Activated naive CD4-positive, alpha-beta T cell treated with anti-CD3 and anti-CD28 coated beads, Interleukin-2, amount 50 U/mL, for 24 hours (primary cell): ENCODE measurements at regions not wholly inside any gene's neighbourhood (a gene's known extent, or its start where the extent isn't known, plus 50 kb on each side); places are given as distances from the start of the nearest gene placed in this dataset.

Experiments
- H3K27ac Mint-ChIP-seq: one replicate; pipeline ENCODE4 v1.8.0; 2021; ENCODE audit warnings: mild to moderate bottlenecking, mixed read lengths
- H3K27me3 Mint-ChIP-seq: one replicate; pipeline ENCODE4 v1.8.0; 2021; ENCODE audit warnings: mixed read lengths
- H3K36me3 Mint-ChIP-seq: one replicate; pipeline ENCODE4 v1.8.0; 2021; ENCODE audit warnings: mixed read lengths
- H3K4me1 Mint-ChIP-seq: one replicate; pipeline ENCODE4 v1.8.0; 2021; ENCODE audit warnings: mixed read lengths
- H3K4me3 Mint-ChIP-seq: one replicate; pipeline ENCODE4 v1.8.0; 2021; ENCODE audit warnings: mild to moderate bottlenecking, mixed read lengths
- H3K9me3 Mint-ChIP-seq: one replicate; pipeline ENCODE4 v1.8.0; 2021; ENCODE audit warnings: mixed read lengths

GRCh38 chr13:75055296-75055695, 426.7 kb downstream of the TBC1D4 start:
- H3K4me1 Mint-ChIP-seq: no peaks in the 10 kb centered on the region
- H3K27me3 Mint-ChIP-seq: peaks cover 19% of the 10 kb centered on the region
- H3K27ac Mint-ChIP-seq: no peak overlapping the region
- H3K9me3 Mint-ChIP-seq: peaks cover 5% of the 10 kb centered on the region
- H3K4me3 Mint-ChIP-seq: no peak overlapping the region
- no peaks in the 10 kb centered on the region for H3K36me3 Mint-ChIP-seq

DNA sequence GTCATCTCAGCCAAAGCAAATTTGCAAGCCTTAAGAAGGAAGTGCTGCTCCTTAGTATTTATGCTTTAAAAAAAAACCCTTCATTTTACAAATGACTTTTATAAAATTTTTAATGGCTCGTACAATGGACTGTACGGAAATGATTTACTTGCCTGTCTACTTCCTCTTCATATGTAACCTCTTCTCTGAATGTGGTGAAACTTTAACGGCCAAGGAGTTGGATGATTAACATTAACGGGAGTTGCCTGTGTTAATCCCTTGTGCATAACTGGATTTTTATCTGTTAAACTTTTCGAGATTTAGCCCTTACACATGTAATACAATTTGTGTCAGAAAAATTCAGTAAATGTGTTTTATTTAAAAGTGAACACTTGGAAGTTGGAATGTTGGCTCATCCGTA, 429.4 kb downstream of the TBC1D4 start:
- no peak overlapping the region for H3K27ac Mint-ChIP-seq
- peaks cover 7% of the 10 kb centered on the region for H3K9me3 Mint-ChIP-seq
- peaks cover 19% of the 10 kb centered on the region for H3K27me3 Mint-ChIP-seq
- no peaks in the 10 kb centered on the region for H3K4me1 Mint-ChIP-seq
- H3K36me3 Mint-ChIP-seq: no peaks in the 10 kb centered on the region
- no peak overlapping the region for H3K4me3 Mint-ChIP-seq

- Mint-ChIP-seq H3K9me3 (peaks cover 5% of the 10 kb centered on the region), H3K27ac (no peak overlapping the region), H3K27me3 (peaks cover 18% of the 10 kb centered on the region), H3K36me3 (no peaks in the 10 kb centered on the region), H3K4me3 (no peak overlapping the region), H3K4me1 (no peaks in the 10 kb centered on the region)
Measured at GRCh38 chr13:75050419-75051046, 431.4 kb downstream of the TBC1D4 start.

DNA sequence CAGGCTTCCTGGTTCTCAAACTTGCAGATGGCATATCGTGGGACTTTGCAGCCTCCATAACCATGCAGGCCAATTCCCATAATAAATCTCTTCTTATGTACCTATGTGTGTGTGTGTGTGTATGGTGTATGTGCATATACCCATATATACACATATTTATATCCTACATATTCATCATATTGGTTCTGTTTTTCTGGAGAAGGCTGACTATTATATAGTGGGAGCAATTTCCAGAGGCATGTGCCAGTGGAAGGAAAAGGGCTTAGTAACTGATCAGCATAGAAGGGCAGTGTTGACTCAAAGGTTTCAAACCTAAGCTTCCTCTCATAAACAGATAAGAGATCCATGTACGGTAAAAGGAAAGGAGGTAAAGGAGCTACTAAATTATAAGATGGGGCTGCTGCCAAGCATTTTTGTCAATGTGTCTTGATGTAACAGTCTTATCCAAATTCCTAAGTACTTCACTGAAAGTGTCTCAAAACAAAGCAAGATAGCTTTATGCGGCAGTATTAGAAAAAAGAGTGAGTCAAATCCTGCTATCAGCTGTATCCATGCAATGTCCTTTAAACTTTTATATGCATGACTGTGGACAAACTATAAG, 432.1 kb downstream of the TBC1D4 start:
- H3K9me3 Mint-ChIP-seq: peaks cover 5% of the 10 kb centered on the region
- no peak overlapping the region for H3K27ac Mint-ChIP-seq
- no peaks in the 10 kb centered on the region for H3K4me1 Mint-ChIP-seq
- H3K4me3 Mint-ChIP-seq: no peak overlapping the region
- H3K36me3 Mint-ChIP-seq: no peaks in the 10 kb centered on the region
- peaks cover 13% of the 10 kb centered on the region for H3K27me3 Mint-ChIP-seq

DNA sequence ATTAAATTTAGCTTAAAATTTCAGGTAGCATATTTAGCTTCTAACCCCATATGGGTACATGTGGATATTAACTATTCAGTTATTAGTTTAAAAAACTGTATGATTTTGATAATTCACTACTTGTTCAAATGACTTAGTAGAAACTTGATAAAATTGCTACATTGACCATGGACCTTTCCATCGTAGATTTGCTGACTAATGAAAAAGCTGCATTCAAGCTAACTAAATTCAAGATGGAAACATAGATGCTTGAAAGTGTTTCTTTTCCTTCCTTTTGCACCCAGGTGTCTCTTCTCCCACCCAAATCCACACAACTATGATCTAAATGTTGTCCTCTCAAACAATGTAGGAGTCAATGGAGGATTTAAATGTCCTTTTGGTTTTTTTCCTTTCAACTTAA, 439.2 kb downstream of the TBC1D4 start:
- Mint-ChIP-seq H3K27me3 (peaks cover 6% of the 10 kb centered on the region), H3K9me3 (peaks cover 14% of the 10 kb centered on the region), H3K4me3 (no peak overlapping the region)

GRCh38 chr13:75038393-75039113, 443.4 kb downstream of the TBC1D4 start:
- Mint-ChIP-seq H3K9me3 (peaks cover 24% of the 10 kb centered on the region), H3K27me3 (peaks cover 20% of the 10 kb centered on the region), H3K4me3 (no peak overlapping the region), H3K4me1 (no peaks in the 10 kb centered on the region), H3K36me3 (peaks cover 6% of the 10 kb centered on the region), H3K27ac (no peak overlapping the region)

More for the DNA sequence above, 439.2 kb downstream of the TBC1D4 start:
- no peaks in the 10 kb centered on the region for H3K36me3 Mint-ChIP-seq
- H3K27ac Mint-ChIP-seq: no peak overlapping the region
- H3K4me1 Mint-ChIP-seq: no peaks in the 10 kb centered on the region

DNA sequence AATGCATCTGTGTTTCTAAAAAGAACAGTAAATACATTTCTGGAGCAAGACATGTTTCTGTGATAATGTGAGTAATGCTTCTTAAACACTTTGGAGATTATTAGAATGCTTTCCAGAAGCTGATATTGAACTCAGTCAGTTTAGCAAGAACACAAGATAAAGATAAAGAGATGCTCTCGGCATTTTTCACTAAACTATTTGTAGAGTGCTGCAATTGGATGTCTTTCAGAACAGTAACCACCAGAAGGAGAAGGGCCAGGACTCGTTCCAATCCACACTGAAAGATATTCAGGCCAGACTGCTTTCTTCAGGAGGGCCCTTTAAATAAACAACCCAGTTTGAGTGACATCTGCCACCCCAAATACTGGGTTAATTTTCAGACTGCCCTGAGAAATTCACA, 456.0 kb downstream of the TBC1D4 start:
- Mint-ChIP-seq H3K4me1 (no peaks in the 10 kb centered on the region), H3K36me3 (no peaks in the 10 kb centered on the region), H3K27ac (no peak overlapping the region), H3K9me3 (no peaks in the 10 kb centered on the region), H3K27me3 (no peaks in the 10 kb centered on the region), H3K4me3 (no peak overlapping the region)

DNA sequence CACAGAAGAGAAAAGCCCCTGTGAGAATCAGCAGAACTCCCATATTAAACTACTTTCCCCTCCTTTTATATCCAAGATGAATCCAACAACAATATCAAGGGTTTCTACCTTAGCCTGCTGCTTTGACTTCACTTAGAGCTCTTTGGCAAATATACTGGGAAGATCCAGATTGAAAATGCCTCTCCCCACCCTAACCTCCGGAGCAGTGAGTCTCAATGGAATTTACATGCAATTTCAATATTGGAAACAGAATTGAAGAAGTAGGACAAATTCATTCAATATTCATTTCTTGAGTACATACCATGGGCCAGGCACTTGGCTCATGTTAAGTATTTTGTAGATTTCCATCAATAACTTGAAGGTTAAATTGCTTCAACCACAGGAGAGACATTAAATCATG, 457.4 kb downstream of the TBC1D4 start:
- no peaks in the 10 kb centered on the region for H3K4me1 Mint-ChIP-seq
- H3K36me3 Mint-ChIP-seq: peaks cover 1% of the 10 kb centered on the region
- H3K9me3 Mint-ChIP-seq: no peaks in the 10 kb centered on the region
- H3K4me3 Mint-ChIP-seq: no peak overlapping the region
- no peak overlapping the region for H3K27ac Mint-ChIP-seq
- H3K27me3 Mint-ChIP-seq: peaks cover 2% of the 10 kb centered on the region

DNA sequence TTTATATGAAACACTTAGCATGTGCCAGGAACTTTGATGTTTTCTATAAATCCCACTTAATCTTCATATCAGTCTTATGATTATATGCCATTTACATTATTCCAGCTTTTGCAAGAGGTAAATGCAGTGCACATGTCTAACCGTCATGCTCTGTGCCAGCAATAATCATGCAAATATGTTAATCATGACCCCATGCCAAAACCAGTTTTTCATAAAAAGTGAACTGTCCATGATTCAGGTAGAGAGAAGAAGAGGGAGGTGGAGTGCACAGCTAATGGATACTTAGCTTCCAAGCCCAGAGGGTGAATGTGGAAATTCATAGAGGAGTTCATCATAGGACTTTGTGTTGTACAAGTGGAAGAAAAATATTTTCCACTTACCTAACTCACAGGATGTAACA, 458.4 kb downstream of the TBC1D4 start:
- Mint-ChIP-seq H3K36me3 (peaks cover 1% of the 10 kb centered on the region), H3K4me1 (no peaks in the 10 kb centered on the region), H3K27me3 (peaks cover 2% of the 10 kb centered on the region), H3K4me3 (no peak overlapping the region), H3K27ac (no peak overlapping the region), H3K9me3 (no peaks in the 10 kb centered on the region)

GRCh38 chr13:75021151-75021550, 460.8 kb downstream of the TBC1D4 start:
- no peak overlapping the region for H3K4me3 Mint-ChIP-seq
- H3K36me3 Mint-ChIP-seq: peaks cover 1% of the 10 kb centered on the region
- no peaks in the 10 kb centered on the region for H3K9me3 Mint-ChIP-seq
- no peaks in the 10 kb centered on the region for H3K4me1 Mint-ChIP-seq
- H3K27ac Mint-ChIP-seq: no peak overlapping the region
- peaks cover 7% of the 10 kb centered on the region for H3K27me3 Mint-ChIP-seq

GRCh38 chr13:75016225-75016624, 465.7 kb downstream of the TBC1D4 start:
- Mint-ChIP-seq H3K4me3 (no peak overlapping the region), H3K9me3 (no peaks in the 10 kb centered on the region), H3K4me1 (no peaks in the 10 kb centered on the region), H3K36me3 (peaks cover 1% of the 10 kb centered on the region), H3K27ac (no peak overlapping the region), H3K27me3 (peaks cover 10% of the 10 kb centered on the region)

DNA sequence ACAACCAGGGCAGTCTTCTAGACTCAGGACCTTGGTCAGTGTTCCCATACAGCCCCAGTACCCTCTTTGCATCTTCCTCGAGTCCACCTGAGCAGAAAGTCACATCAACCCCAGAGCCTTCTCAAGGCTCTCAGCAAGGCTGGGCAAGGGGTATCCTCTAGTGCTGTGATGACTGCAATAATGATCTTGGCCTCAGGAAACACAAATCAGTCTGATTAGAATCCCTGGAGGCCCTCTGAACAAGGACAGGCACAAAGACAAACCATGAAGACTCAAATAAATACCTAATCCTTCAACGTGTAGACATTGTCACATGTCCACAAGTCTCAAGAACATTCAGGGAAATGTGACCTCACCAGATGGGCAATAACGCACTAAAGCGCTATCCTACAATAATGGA, 468.2 kb downstream of the TBC1D4 start:
- H3K9me3 Mint-ChIP-seq: no peaks in the 10 kb centered on the region
- H3K4me1 Mint-ChIP-seq: no peaks in the 10 kb centered on the region
- peaks cover 9% of the 10 kb centered on the region for H3K27me3 Mint-ChIP-seq

GRCh38 chr13:75010941-75011340, 471.0 kb downstream of the TBC1D4 start:
- H3K27me3 Mint-ChIP-seq: peaks cover 3% of the 10 kb centered on the region
- H3K4me3 Mint-ChIP-seq: no peak overlapping the region
- no peaks in the 10 kb centered on the region for H3K36me3 Mint-ChIP-seq
- H3K9me3 Mint-ChIP-seq: no peaks in the 10 kb centered on the region
- H3K27ac Mint-ChIP-seq: no peak overlapping the region
- H3K4me1 Mint-ChIP-seq: no peaks in the 10 kb centered on the region

More for the DNA sequence above, 468.2 kb downstream of the TBC1D4 start:
- no peak overlapping the region for H3K27ac Mint-ChIP-seq
- no peak overlapping the region for H3K4me3 Mint-ChIP-seq
- H3K36me3 Mint-ChIP-seq: no peaks in the 10 kb centered on the region

GRCh38 chr13:75008926-75009325, 473.0 kb downstream of the TBC1D4 start:
- Mint-ChIP-seq H3K27me3 (peaks cover 1% of the 10 kb centered on the region), H3K4me3 (no peak overlapping the region), H3K27ac (no peak overlapping the region), H3K36me3 (no peaks in the 10 kb centered on the region), H3K4me1 (no peaks in the 10 kb centered on the region), H3K9me3 (no peaks in the 10 kb centered on the region)

DNA sequence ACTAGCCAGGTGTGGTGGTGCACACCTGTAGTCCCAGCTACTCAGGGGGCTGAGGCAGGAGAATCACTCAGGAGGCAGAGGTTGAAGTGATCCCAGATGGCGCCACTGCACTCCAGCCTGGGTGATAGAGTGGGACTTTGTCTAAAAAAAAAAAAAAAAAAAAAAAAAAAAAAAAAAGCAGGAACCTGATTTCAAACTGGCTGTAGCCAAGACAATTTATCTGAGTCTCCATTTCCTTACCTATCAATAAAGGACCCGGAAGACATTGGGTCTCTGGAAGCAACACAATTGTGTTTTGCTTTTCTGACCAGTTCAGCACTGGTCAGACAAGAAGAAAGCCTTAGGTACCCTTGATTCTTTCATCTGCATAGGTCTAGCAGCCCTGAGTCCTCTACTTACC, 491.0 kb downstream of the TBC1D4 start:
- Mint-ChIP-seq H3K4me3 (no peak overlapping the region), H3K27ac (no peak overlapping the region), H3K4me1 (no peaks in the 10 kb centered on the region), H3K27me3 (peaks cover 2% of the 10 kb centered on the region), H3K9me3 (no peaks in the 10 kb centered on the region), H3K36me3 (no peaks in the 10 kb centered on the region)

DNA sequence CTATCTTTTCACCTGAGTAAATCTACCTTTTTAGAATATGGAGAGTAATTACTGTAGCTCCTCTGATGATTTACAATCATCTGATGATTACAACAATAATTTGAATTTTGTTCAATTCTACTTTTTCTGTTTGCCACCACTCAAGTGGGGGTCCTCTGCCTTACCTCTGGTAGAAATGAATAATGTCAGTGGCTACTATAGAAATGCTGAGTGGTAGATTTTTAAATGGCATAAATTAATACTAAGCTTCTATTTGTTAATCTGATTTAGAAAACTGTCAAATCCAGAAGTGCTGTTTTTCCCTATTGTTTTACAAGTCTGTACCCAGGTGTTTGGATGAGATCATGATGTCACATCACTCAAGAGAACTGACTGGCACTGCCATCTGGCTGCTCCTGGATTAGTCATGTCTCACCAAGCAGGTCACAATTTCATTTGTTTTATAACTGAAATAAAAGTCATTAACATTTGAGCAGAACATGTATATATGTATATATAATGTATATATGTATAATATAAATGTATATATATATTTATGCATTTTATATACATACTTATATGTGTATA, 494.8 kb downstream of the TBC1D4 start:
- H3K9me3 Mint-ChIP-seq: no peaks in the 10 kb centered on the region

More for the DNA sequence above, 494.8 kb downstream of the TBC1D4 start:
- Mint-ChIP-seq H3K36me3 (no peaks in the 10 kb centered on the region), H3K4me3 (no peak overlapping the region), H3K27ac (no peak overlapping the region), H3K4me1 (no peaks in the 10 kb centered on the region), H3K27me3 (peaks cover 4% of the 10 kb centered on the region)
